Endodermal cell (in vitro differentiated cells): ENCODE measurements at regions not wholly inside any gene's neighbourhood (a gene's known extent, or its start where the extent isn't known, plus 50 kb on each side); places are given as distances from the start of the nearest gene placed in this dataset.

ENCODE experiments used
- DNase-seq: peaks from one replicate; pipeline ENCODE4 v3.0.0-alpha.2; 2017
- H3K27ac ChIP-seq: 2 replicates; pipeline ENCODE4 v1.5.1; 2013; ENCODE audit warnings: mild to moderate bottlenecking, low read depth, low read length, moderate library complexity
- H3K27me3 ChIP-seq: 2 replicates; pipeline ENCODE4 v1.6.1; 2013; ENCODE audit warnings: mild to moderate bottlenecking, low read length, moderate library complexity; ENCODE audit not compliant: insufficient read depth, control insufficient read depth, poor library complexity, severe bottlenecking
- H3K36me3 ChIP-seq: 2 replicates; pipeline ENCODE4 v1.7.0; 2013; ENCODE audit warnings: mild to moderate bottlenecking, low read length, moderate library complexity; ENCODE audit not compliant: control insufficient read depth, insufficient read depth
- H3K4me1 ChIP-seq: one replicate; pipeline ENCODE4 v1.7.0; 2013; ENCODE audit warnings: low read length; ENCODE audit not compliant: control insufficient read depth, insufficient read depth
- H3K4me3 ChIP-seq: 2 replicates; pipeline ENCODE4 v1.5.1; 2013; ENCODE audit warnings: mild to moderate bottlenecking, low read length, moderate library complexity
- H3K9ac ChIP-seq: 2 replicates; pipeline ENCODE4 v1.6.1; 2013; ENCODE audit warnings: mild to moderate bottlenecking, low read length, moderate library complexity; ENCODE audit not compliant: poor library complexity, severe bottlenecking; ENCODE audit errors: extremely low read depth
- H3K9me3 ChIP-seq: 2 replicates; pipeline ENCODE4 v1.6.1; 2013; ENCODE audit warnings: mild to moderate bottlenecking, low read length, moderate library complexity; ENCODE audit not compliant: control insufficient read depth
- H3K27ac Mint-ChIP-seq: 2 replicates; pipeline ENCODE4 v1.8.0; 2020; ENCODE audit warnings: mixed read lengths
- H3K27me3 Mint-ChIP-seq: 2 replicates; pipeline ENCODE4 v1.8.0; 2021; ENCODE audit warnings: mild to moderate bottlenecking, mixed read lengths; ENCODE audit not compliant: insufficient read depth
- H3K36me3 Mint-ChIP-seq: 2 replicates; pipeline ENCODE4 v1.8.0; 2020; ENCODE audit warnings: low read depth, mixed read lengths
- H3K4me1 Mint-ChIP-seq: 2 replicates; pipeline ENCODE4 v1.8.0; 2020; ENCODE audit warnings: mixed read lengths
- H3K4me3 Mint-ChIP-seq: 2 replicates; pipeline ENCODE4 v1.8.0; 2020; ENCODE audit warnings: mild to moderate bottlenecking, moderate library complexity, mixed read lengths
- H3K9me3 Mint-ChIP-seq: 2 replicates; pipeline ENCODE4 v1.8.0; 2020; ENCODE audit warnings: mild to moderate bottlenecking, mixed read lengths
- CTCF ChIP-seq: fragments of 200-600 bp; sonication (generic); conservative IDR thresholded peaks from 2 replicates; pipeline ENCODE4 v1.5.0; 2021; ENCODE audit warnings: antibody characterized with exemption, mild to moderate bottlenecking
- WGBS, 2 experiments: methylation state at CpG; one replicate each; pipeline versions ENCODE4 v1.1.5 to v1.1.7; 2013; ENCODE audit warnings: missing lambda C conversion rate in 2 of 2, mixed read lengths in 1 of 2; ENCODE audit not compliant: insufficient coverage in 1 of 2, insufficient read length in 1 of 2; 5-methylcytosine and 5-hydroxymethylcytosine counted together

- Histone ChIP-seq H3K9me3 (peaks cover 51% of the 10 kb centered on the region), H3K4me3 (no peak overlapping the region), H3K27me3 (no peaks in the 10 kb centered on the region), H3K36me3 (no peaks in the 10 kb centered on the region), H3K27ac (no peak overlapping the region), H3K9ac (no peak overlapping the region), H3K4me1 (no peaks in the 10 kb centered on the region)
- no peak for DNase-seq
- no peak for TF ChIP-seq CTCF
- no peaks in the 10 kb centered on the region for H3K36me3 Mint-ChIP-seq
- no peak overlapping the region for H3K27ac Mint-ChIP-seq
- peaks cover 83% of the 10 kb centered on the region for H3K9me3 Mint-ChIP-seq
- H3K4me1 Mint-ChIP-seq: no peaks in the 10 kb centered on the region
- WGBS, 2 experiments: 81 to 89% methylated on average over 2 of the region's 2 CpGs
- no peak overlapping the region for H3K4me3 Mint-ChIP-seq
- H3K27me3 Mint-ChIP-seq: peaks cover 7% of the 10 kb centered on the region
These were observed 83.8 kb upstream of the FCN1 start for GRCh38 chr9:135001526-135001925.

GRCh38 chr9:135002336-135002735, 84.6 kb upstream of the FCN1 start:
- Mint-ChIP-seq H3K4me1 (no peaks in the 10 kb centered on the region), H3K27ac (no peak overlapping the region), H3K36me3 (no peaks in the 10 kb centered on the region), H3K27me3 (peaks cover 7% of the 10 kb centered on the region), H3K4me3 (no peak overlapping the region), H3K9me3 (peaks cover 77% of the 10 kb centered on the region)
- TF ChIP-seq CTCF: no peak
- Histone ChIP-seq H3K4me1 (no peaks in the 10 kb centered on the region), H3K9ac (no peak overlapping the region), H3K27me3 (no peaks in the 10 kb centered on the region), H3K9me3 (peaks cover 51% of the 10 kb centered on the region), H3K27ac (no peak overlapping the region), H3K36me3 (no peaks in the 10 kb centered on the region), H3K4me3 (no peak overlapping the region)
- DNase-seq: no peak
- 85 to 100% methylated on average over 3 to 6 of the region's 6 CpGs for WGBS, 2 experiments

- H3K9me3 Mint-ChIP-seq: peaks cover 75% of the 10 kb centered on the region
These were observed 84.7 kb upstream of the OLFM1 start for GRCh38 chr9:135002802-135003201.

More at GRCh38 chr9:135002802-135003201, 84.7 kb upstream of the OLFM1 start:
- Histone ChIP-seq H3K36me3 (no peaks in the 10 kb centered on the region), H3K9me3 (peaks cover 48% of the 10 kb centered on the region), H3K27me3 (no peaks in the 10 kb centered on the region), H3K9ac (no peak overlapping the region), H3K27ac (no peak overlapping the region), H3K4me3 (no peak overlapping the region), H3K4me1 (no peaks in the 10 kb centered on the region)
- Mint-ChIP-seq H3K27ac (no peak overlapping the region), H3K36me3 (no peaks in the 10 kb centered on the region), H3K4me1 (no peaks in the 10 kb centered on the region), H3K4me3 (no peak overlapping the region), H3K27me3 (peaks cover 7% of the 10 kb centered on the region)
- DNase-seq: no peak
- no peak for TF ChIP-seq CTCF
- 87% methylated on average over 4 of the region's 4 CpGs; no CpG with 5 or more reads in 1 of the 2 experiments for WGBS, 2 experiments
